AG08395 (cell line): ENCODE measurements at regions not wholly inside any gene's neighbourhood (a gene's known extent, or its start where the extent isn't known, plus 50 kb on each side); places are given as distances from the start of the nearest gene placed in this dataset.
"Not testable (repeated sequence)": the region's sequence is repeated elsewhere in the genome, so short reads cannot be mapped to it uniquely, and the experiment has no call there.

ENCODE experiments used
- DNase-seq: peaks from one replicate; pipeline ENCODE4 v3.0.0; 2012; ENCODE audit warnings: mixed read lengths, low spot score

DNA sequence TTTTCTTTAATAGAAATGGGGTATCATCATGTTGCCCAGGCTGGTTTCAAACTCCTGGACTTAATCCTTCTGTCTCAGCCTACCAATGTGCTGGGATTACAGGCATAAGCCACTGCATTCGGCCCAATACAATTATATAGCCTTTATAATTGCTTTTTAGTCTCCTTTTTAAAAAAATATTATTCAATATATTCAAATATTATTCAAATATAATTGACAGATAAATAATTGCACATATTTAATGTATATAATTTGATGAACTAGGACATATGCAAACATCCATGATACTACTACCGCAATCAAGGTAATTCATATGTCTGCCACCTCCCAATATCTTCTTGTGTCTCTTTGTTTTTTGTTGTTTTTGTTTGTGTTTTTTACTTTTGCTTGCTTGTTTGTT is 894.2 kb upstream of the PTPRD start:
- no peak for DNase-seq

- no peak for DNase-seq
These were observed 924.8 kb upstream of the PTPRD start for GRCh38 chr9:11537566-11537965.

GRCh38 chr9:11542781-11543180 is 930.0 kb upstream of the PTPRD start:
- DNase-seq: no peak

DNA sequence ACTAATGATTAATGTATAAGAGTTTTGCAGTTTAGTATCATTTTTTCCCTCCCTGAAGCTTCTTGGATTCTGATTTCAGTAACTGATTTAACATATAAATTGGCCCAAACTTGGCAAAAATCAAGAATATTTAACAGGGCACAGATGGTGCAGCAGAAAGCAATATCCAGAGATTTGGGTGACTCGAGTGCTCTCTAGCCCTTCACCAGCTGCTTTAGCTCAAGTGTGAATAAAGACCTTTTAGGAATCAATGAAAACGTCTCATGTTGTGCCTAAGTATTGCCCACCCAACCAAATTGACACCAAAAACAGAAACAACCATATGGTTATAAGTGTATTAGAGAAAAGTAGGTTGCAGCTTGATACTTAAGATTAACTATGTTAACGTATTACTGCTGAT is 933.4 kb upstream of the PTPRD start:
- no peak for DNase-seq

GRCh38 chr9:11549311-11549794 is 936.6 kb upstream of the PTPRD start:
- no peak for DNase-seq

DNA sequence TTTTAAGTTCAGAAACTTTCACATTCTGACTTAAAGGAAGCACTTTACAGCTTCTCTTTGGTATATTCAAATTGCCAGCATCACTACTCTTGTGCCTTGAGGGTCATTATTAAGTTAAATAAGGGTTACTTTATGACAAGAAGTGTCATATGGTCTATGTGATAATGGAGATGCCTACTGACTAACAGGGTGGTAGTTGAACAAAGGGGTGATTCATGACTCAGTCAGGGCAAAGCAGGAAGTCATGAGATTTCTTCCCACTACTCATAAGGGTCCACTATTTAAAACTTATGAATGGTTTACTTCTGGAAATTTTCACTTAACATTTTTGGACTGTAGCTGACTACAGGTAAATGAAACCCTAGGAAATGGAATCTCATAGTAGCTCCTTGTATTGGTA is 938.3 kb upstream of the PTPRD start:
- DNase-seq: no peak

- no peak for DNase-seq
These were observed 945.2 kb upstream of the PTPRD start for GRCh38 chr9:11558043-11558442.

- DNase-seq: no peak
These were observed 946.4 kb upstream of the PTPRD start for GRCh38 chr9:11559001-11559776.

DNA sequence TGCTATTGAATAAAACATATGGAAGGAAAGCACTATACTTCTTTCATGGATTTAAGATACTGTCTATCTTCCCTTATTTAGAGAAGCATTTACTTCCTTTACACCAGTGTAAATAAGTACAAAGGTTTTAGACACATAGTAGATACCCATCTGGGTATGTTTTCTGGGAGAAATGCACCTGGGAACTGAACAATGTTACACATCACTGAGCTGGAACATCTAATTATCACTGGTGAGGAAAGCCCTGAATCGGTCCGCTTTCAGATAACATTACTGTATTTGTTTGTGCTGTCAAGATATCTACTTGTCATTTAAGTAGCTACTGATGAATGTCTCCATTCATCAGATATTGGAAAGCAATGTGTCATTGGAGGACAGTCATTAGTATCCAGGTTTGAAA is 964.7 kb upstream of the PTPRD start:
- no peak for DNase-seq

GRCh38 chr9:11595756-11596155 is 983.0 kb upstream of the PTPRD start:
- DNase-seq: no peak

DNA sequence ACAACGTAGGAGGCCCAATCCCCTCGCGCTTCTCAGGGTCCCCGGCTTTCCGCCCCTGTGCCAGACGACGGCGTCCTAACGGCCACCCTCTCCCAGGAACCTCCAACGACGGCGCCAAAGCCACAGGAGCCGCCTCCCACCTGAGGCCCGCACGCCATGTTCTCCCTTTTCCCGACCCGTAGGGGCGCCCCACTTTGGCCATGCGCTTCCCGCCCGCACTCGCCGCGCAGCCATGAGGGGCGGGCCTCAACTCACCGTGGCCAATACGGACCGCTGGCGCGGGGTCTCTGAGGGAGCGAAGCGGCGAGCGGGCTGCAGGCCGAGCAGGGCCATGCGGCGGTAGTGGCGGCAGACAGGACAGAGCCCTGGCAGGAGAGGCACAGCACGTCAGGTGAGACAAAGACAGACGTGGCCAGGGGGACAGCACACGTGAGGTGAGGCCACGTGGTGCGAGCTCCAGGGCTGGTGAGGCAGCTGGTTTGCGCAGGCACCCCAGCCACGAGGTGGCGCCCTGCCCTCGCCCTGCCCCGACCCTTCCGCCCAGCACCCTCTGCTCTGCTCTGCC is 1005.5 kb upstream of the PTPRD start:
- no peak for DNase-seq

DNA sequence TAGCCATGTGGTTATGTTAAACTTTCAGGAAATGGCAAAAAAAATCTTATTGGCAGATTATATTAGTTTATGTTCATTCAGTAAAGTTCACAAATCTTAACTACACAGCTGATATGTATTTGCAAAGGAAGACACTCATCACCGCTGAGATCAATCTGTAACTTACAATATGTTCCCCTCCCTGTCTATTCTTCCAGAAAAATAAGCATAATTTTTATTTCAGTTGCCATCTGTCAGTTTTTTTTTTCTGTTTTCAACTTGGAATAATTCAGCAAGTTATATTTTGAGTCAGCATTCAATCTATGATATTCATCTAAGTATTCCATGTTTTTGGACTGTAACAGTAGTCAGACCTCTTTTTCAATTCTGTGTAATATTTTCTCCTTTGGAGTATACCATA is 1019.9 kb upstream of the PTPRD start:
- no peak for DNase-seq

DNA sequence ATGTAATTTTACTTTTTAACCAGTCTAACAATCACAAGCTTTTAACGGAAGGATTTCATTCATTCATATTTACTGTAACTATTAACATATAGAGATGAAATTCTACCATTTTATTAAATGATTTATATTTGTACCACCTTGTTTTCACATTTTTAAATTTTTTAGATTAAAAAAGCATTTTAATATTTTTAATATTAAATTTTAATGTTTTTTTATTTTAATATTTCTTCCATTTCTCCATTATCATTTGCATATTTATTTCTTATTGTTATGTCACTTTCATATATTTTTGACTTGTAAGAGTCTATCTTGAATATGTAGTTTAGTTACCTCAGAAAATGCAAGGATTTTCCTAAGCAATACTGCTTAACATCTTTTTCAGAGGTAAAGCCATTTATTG is 1034.0 kb upstream of the PTPRD start:
- DNase-seq: no peak

GRCh38 chr9:11653867-11654266 is 1039.3 kb upstream of the TYRP1 start:
- DNase-seq: no peak

GRCh38 chr9:11663913-11664312 is 1029.3 kb upstream of the TYRP1 start:
- no peak for DNase-seq

- no peak for DNase-seq
These were observed 1016.4 kb upstream of the TYRP1 start for GRCh38 chr9:11676821-11677220.

- no peak for DNase-seq
These were observed 1006.5 kb upstream of the TYRP1 start for GRCh38 chr9:11686733-11687132.

DNA sequence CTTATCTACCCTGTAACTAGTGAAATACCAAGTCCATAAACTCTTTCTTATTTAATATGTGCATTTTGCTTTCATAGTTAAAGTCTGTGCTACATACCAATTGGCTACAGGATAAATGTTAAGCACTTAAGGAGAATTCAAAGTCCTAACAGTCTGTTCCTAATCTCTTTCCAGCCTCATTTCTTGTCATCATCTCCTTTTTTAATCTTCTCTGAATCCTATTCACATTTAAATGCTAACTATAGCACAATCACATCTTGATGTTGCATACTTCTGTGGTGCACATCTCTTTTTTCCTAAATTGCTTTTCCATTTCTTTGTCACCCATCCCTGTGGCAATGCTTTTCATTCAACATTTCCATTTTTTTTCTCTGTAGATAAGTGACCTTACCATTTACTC is 996.1 kb upstream of the TYRP1 start:
- DNase-seq: no peak

- DNase-seq: no peak
These were observed 991.5 kb upstream of the TYRP1 start for GRCh38 chr9:11701706-11702105.

DNA sequence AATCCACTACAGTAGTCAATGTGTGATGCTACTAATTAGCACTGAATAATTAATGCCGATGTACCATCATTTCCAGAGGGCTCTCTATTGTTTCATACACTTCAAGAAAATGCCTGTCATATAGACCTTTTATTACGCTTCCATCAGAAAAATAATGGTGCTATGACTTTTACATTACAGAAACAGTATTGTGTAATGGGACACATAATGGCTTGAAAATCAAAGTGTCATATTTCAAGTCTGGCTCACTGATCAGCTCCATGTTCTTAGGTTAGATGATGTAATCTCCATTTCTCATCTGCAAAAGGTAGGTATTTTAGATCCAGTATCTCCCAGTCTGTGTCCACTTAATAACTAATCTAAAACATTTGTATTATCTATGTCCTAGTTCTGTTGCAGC is 990.6 kb upstream of the TYRP1 start:
- no peak for DNase-seq

- DNase-seq: not testable (repeated sequence)
These were observed 989.0 kb upstream of the TYRP1 start for GRCh38 chr9:11704198-11704597.

DNA sequence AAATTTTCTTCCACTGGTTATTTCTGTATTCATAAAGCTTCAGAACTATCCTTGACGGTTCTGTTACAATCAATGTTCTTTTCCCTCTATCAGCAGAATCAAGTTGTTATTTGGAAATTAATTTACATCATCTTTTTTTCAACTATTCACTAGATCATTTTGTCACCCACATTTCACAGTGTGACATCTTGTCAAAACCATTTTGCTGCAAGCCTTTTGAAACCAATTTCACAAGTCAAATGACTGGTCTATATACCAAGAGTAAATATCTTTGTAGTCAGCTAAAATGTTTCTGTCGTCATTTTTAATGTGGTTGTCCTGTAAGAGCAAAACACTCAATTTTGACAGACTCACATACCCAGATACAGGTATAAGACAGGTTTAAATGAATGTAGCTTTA is 984.3 kb upstream of the TYRP1 start:
- DNase-seq: no peak

DNA sequence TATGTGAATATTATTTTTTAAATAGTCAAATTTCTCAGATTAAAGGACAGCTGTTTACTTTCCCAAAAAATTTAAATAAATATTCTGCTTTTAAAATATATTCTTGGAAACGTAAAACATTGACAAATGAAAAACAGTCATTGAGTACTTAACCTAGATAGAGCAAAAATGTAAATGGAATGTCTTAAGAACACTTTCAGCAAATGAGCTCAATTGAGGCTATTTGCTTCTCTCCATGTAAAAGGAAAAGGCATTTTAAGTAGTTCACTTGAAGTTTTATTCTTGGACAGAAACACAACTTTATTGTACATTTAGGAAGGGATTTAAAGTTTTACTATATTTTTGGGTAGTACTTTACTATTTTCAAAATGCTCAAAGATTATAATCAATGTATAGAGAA is 983.6 kb upstream of the TYRP1 start:
- DNase-seq: no peak

- no peak for DNase-seq
These were observed 980.1 kb upstream of the TYRP1 start for GRCh38 chr9:11713077-11713476.
